ENCODE measurements at regions not wholly inside any gene's neighbourhood (a gene's known extent, or its start where the extent isn't known, plus 50 kb on each side); places are given as distances from the start of the nearest gene placed in this dataset.

- no peaks in the 10 kb centered on the region for H3K36me3 ChIP-seq
Observed at GRCh38 chr12:5220835-5221234, 177.2 kb downstream of the KCNA5 start.

GRCh38 chr12:5222011-5222461 lies 178.4 kb downstream of the KCNA5 start:
- H2AFZ ChIP-seq (replicated peaks): no peak overlapping the region
- H3K27ac ChIP-seq: no peak overlapping the region
- no peak overlapping the region for H3K4me3 Mint-ChIP-seq
- no peak overlapping the region for H3K9ac ChIP-seq
- peaks cover 30% of the 10 kb centered on the region for H3K4me1 ChIP-seq
- no peaks in the 10 kb centered on the region for H3K9me3 ChIP-seq (ENCODE audit: low read depth)
- no peak overlapping the region for H3K27ac Mint-ChIP-seq
- no peaks in the 10 kb centered on the region for H3K79me2 ChIP-seq (ENCODE audit: low read depth)
- no peak overlapping the region for H3K4me3 ChIP-seq
- DNase-seq (ENCODE audit: low spot score): peak; percentile 80
- peak overlapping the region; percentile 30 for H3K4me2 ChIP-seq
- H3K27me3 ChIP-seq: peaks cover 71% of the 10 kb centered on the region
- TF ChIP-seq CTCF (IDR thresholded peaks at IDR 0.05) (no peak), EZH2 (IDR thresholded peaks at IDR 0.05) (no peak), EZH2phosphoT487 (IDR thresholded peaks at IDR 0.05) (peak; percentile 51)
- H3F3A ChIP-seq (ENCODE audit: low read depth): peaks cover 24% of the 10 kb centered on the region
- no peaks in the 10 kb centered on the region for H4K20me1 ChIP-seq (ENCODE audit: low read depth)
- peaks cover 24% of the 10 kb centered on the region for H3K4me1 Mint-ChIP-seq
- no peaks in the 10 kb centered on the region for H3K9me3 Mint-ChIP-seq
- H3K27me3 Mint-ChIP-seq (ENCODE audit: insufficient read depth, low read depth): peaks cover 18% of the 10 kb centered on the region
- H3K36me3 ChIP-seq: no peaks in the 10 kb centered on the region
- no peaks in the 10 kb centered on the region for H3K36me3 Mint-ChIP-seq

More at GRCh38 chr12:5220835-5221234, 177.2 kb downstream of the KCNA5 start:
- peaks cover 30% of the 10 kb centered on the region for H3K4me1 ChIP-seq
- H3F3A ChIP-seq (ENCODE audit: low read depth): peaks cover 24% of the 10 kb centered on the region
- no peak overlapping the region for H3K4me3 Mint-ChIP-seq
- H3K9ac ChIP-seq: no peak overlapping the region
- no peak overlapping the region for H3K27ac ChIP-seq
- no peaks in the 10 kb centered on the region for H4K20me1 ChIP-seq (ENCODE audit: low read depth)
- H2AFZ ChIP-seq (replicated peaks): no peak overlapping the region
- TF ChIP-seq EZH2 (IDR thresholded peaks at IDR 0.05) (no peak), EZH2phosphoT487 (IDR thresholded peaks at IDR 0.05) (no peak), CTCF (IDR thresholded peaks at IDR 0.05) (no peak)
- no peaks in the 10 kb centered on the region for H3K9me3 Mint-ChIP-seq
- H3K4me1 Mint-ChIP-seq: peaks cover 24% of the 10 kb centered on the region
- H3K27ac Mint-ChIP-seq: no peak overlapping the region
- peaks cover 72% of the 10 kb centered on the region for H3K27me3 ChIP-seq
- no peak for DNase-seq (ENCODE audit: low spot score)
- H3K36me3 Mint-ChIP-seq: no peaks in the 10 kb centered on the region
- no peak overlapping the region for H3K4me3 ChIP-seq
- no peaks in the 10 kb centered on the region for H3K79me2 ChIP-seq (ENCODE audit: low read depth)
- peaks cover 19% of the 10 kb centered on the region for H3K27me3 Mint-ChIP-seq (ENCODE audit: insufficient read depth, low read depth)
- no peaks in the 10 kb centered on the region for H3K9me3 ChIP-seq (ENCODE audit: low read depth)
- peak overlapping the region; percentile 30 for H3K4me2 ChIP-seq

GRCh38 chr12:5222729-5223128 lies 179.1 kb downstream of the KCNA5 start:
- Mint-ChIP-seq H3K4me3 (no peak overlapping the region), H3K27me3 (ENCODE audit: insufficient read depth, low read depth) (peaks cover 18% of the 10 kb centered on the region), H3K27ac (peak overlapping the region; percentile 22), H3K4me1 (peaks cover 24% of the 10 kb centered on the region), H3K9me3 (no peaks in the 10 kb centered on the region), H3K36me3 (no peaks in the 10 kb centered on the region)
- Histone ChIP-seq H3K4me2 (peak overlapping the region; percentile 30), H3K9ac (no peak overlapping the region), H3K27me3 (peaks cover 64% of the 10 kb centered on the region), H3K79me2 (ENCODE audit: low read depth) (no peaks in the 10 kb centered on the region), H3F3A (ENCODE audit: low read depth) (peaks cover 24% of the 10 kb centered on the region), H3K27ac (no peak overlapping the region), H3K4me3 (no peak overlapping the region), H3K36me3 (no peaks in the 10 kb centered on the region), H3K4me1 (peaks cover 33% of the 10 kb centered on the region), H3K9me3 (ENCODE audit: low read depth) (no peaks in the 10 kb centered on the region), H2AFZ (replicated peaks) (no peak overlapping the region), H4K20me1 (ENCODE audit: low read depth) (no peaks in the 10 kb centered on the region)
- DNase-seq (ENCODE audit: low spot score): no peak
- TF ChIP-seq CTCF (IDR thresholded peaks at IDR 0.05) (no peak), EZH2phosphoT487 (IDR thresholded peaks at IDR 0.05) (no peak), EZH2 (IDR thresholded peaks at IDR 0.05) (no peak)
